GM12892 (cell line): ENCODE measurements at regions not wholly inside any gene's neighbourhood (a gene's known extent, or its start where the extent isn't known, plus 50 kb on each side); places are given as distances from the start of the nearest gene placed in this dataset.

Source experiments
- DNase-seq: peaks from one replicate; pipeline ENCODE4 v3.0.0; 2011; ENCODE audit not compliant: insufficient read length
- FAIRE-seq: peaks from 2 replicates; lab custom pipeline; 2011; peaks lifted over from hg19 to GRCh38; lab: Jason Lieb, UNC
- POLR2A ChIP-seq: IDR thresholded peaks from 2 replicates; pipeline ENCODE4 v1.6.1; 2011; ENCODE audit warnings: low read depth, low read length, control low read depth
- POLR2AphosphoS5 ChIP-seq: IDR thresholded peaks from 2 replicates; pipeline ENCODE4 v1.6.1; 2011; ENCODE audit warnings: low read depth, low read length, control low read depth
- TAF1 ChIP-seq: IDR thresholded peaks from 2 replicates; pipeline ENCODE4 v1.6.1; 2011; ENCODE audit warnings: low read depth, mild to moderate bottlenecking, control low read depth, low read length, borderline replicate concordance

DNA sequence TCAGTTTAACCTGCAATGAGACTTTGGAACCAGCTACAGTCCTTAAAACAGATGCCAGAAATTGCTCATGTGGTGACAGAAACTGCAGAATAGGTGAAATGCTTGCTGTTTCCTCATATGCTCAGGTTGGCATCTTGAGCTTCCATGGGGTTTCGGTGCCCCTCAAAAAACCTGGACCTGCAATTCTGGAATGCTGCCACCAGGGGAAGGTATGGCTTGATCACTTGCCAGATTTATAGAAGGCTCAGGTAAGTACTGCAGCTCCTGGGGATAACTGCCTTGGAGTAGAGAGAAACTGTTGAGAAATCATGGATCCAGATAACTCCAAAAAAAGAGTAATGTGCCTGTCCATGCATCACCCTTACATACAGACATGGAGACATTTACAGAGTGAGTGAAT is 113.0 kb downstream of the CTTN start:
- TF ChIP-seq POLR2AphosphoS5: no peak
- no peak for TF ChIP-seq POLR2A
- no peak for TF ChIP-seq TAF1
- DNase-seq: no peak
- no peak for FAIRE-seq

DNA sequence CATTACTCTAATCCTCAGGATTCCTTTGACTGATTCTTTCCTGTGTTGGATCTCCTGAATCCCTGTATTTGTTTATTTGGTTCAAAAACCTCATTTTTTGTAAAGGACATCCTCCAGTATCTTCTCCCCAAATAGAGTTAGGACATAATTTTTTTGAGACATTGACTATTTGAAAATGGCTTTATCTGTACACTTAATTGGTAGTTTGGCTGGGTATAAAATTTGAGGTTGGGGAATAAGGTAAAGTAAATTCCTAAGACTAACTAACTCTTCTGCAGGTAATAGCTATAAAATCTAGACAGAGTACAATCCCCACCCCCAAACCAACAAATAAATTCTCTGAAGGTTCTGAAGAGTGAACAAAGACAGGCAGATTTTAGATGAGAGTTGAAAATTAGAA is 114.4 kb downstream of the CTTN start:
- no peak for TF ChIP-seq POLR2AphosphoS5
- TF ChIP-seq TAF1: no peak
- no peak for TF ChIP-seq POLR2A
- no peak for DNase-seq
- no peak for FAIRE-seq

DNA sequence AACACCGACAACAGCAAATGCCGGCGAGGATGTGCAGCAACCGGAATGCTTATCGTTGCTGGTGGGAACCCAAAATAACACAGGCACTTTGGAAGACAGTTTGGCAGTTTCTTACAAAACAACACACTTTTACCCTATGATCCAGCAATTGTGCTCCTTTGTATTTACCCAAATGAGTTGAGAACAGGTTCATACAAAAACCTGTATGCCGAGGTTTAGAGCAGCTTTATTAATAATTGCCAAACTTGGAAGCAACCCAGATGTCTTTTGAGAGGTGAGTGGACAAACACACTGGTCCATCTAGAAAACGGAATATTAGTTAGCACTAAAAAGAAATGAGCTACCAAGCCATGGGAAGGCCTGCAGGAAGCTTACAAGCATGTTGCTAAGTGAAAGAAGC is 118.9 kb downstream of the CTTN start:
- DNase-seq (no peak), FAIRE-seq (no peak)
- TF ChIP-seq TAF1 (no peak), POLR2A (no peak), POLR2AphosphoS5 (no peak)

DNA sequence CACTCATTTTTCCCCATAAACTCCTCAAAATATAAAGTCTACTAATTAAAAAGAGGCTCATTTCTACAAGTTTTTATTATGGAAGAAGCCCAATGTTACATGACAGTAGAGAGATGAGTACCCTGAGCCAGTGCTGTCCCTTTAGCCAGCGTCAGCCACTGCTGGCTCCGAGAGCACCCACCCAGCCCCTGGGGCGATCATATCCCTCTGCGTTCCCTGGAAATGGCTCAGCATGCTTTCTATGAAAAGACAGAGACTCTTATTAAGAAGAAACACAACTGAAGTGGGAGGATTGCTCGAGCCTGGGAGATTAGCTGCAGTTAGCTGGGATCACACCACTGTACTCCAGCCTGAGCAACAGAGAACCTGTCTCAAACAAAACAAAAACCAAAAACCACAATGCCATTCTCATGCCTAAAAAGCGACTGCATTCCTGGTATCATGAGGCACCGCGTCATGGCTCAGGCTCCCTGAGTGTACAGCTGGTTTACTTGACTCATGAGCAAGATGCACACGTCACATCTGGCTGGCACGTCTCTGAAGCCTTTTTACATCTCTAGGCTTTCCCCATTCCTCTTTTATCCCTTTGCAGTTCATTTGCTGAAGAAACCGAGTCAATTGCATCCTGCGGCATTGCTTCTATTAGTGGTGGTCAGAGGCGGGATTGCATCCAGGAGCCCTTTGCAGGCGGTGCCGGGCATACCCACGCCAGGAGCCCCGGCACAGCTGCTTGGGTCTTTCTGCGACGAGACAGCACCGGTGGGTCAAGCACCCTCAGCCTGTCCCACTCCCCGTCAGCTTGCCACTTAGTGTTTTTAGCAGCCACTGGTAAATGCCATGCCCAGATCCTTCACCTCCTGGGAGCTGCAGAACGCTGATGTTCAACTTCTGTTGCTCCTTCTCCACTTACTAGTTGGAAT is 119.9 kb downstream of the CTTN start:
- DNase-seq: no peak

DNA sequence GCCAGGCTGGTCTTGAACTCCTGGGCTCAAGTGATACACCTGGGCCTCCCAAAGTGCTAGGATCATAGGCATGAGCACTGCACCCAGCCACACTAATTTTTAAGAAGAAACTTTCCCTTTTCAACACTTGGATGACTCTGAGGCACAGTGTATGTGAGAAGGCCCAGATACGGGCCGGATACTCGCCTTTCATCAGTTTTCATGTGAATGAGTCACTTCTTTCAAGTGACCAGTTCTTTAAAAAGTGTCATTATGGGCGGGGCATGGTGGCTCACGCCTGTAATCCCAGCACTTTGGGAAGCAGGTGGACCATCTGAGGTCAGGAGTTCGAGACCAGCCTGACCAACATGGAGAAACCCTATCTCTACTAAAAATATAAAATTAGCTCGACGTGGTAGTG is 120.8 kb downstream of the CTTN start:
- DNase-seq (no peak), FAIRE-seq (no peak)
- no peak for TF ChIP-seq POLR2AphosphoS5
- no peak for TF ChIP-seq TAF1
- TF ChIP-seq POLR2A: no peak

More for the DNA sequence above, 119.9 kb downstream of the CTTN start:
- no peak for FAIRE-seq
- TF ChIP-seq POLR2A (no peak), POLR2AphosphoS5 (no peak), TAF1 (no peak)

DNA sequence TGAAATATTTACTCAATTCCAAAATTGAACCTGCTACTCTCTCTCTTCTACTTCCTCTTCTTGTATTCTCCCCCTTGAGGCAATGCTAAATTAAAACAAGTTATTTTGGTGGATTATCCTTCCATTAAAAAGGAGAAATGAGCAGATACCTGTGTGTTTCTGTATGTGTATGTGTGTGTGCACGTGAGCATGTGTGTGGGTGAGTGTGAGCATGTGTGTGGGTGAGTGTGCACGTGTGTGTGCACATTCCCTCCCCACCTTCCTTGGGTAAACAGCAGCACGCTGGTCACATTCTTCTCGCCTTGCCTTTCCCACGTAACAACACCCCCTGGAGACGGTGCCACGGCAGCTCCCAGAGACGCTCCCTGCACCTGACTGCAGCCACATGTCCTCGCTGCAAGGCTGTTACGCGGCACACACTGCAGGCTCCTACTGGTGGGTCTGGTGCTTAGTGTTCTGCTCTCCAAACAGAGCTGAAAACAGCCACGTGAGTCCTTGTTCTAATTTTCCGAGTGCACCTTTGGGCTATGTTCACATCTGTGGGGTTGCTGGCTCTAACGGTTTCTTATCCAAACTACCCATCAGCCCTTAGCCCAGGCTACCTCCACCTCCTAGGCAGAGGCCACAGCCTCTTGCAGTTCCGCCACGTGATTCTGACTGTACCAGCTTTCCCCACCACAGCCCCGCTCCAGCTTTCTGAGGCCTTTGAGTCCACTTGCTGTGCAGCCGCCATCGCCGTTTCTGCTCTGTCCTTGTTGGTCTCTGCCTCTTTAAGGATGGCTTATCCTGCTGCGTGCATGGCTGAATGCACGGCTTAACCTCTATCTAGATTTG is 123.4 kb downstream of the CTTN start:
- peak; percentile 85 for FAIRE-seq
- TF ChIP-seq TAF1 (no peak), POLR2A (no peak), POLR2AphosphoS5 (no peak)
- DNase-seq: no peak

DNA sequence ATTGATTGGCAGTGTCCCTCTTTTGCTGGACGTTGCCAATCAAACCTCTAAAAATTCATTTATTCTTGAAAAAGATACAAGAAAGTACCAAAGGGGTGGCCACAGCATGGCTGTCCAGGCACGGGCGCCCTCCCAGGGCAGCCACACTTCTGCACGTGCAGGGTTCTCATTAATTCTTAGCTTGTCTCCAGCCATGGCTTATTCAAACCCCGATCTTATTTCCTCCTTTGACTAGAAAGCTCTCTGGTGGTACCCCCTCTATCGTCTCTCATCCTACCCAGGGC is 123.9 kb downstream of the CTTN start:
- TF ChIP-seq TAF1 (no peak), POLR2A (no peak)
- FAIRE-seq: no peak
- DNase-seq: no peak

DNA sequence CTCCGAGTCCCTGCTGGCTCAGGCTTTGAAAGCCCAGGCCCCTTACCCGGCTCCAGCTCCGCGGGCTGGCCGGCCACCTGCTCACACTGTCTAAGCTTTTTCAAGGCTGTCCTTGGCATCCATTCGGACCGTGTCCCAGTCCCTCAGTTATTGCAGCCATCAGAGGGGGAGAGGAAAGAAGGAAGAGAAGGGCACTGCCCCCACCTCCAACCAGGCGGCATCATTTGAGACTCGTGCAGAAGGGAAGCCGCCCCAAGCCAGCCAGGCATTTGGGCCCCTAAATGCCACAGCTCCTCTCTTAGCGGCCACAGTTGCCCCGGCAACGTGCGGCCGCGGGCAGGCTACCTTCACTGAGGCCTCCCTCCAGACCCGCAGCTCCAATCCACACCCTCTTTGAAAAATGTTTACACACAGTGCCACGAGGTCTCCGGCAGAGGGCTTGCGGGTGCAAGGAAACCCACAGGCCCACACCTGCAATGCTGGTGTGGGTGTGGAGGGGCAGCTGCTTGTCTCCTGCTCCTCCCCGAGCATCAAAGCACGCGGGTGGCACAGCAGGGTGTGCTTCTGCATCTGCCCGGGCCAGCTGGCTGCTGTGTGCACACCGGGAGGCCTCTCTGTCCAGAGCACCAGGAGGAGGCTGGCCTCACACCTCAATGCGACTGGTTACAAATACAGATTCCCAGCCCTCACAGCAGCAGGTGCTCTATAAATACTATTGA is 124.4 kb downstream of the CTTN start:
- DNase-seq (no peak), FAIRE-seq (no peak)
- TF ChIP-seq TAF1: no peak
- no peak for TF ChIP-seq POLR2A
- no peak for TF ChIP-seq POLR2AphosphoS5

DNA sequence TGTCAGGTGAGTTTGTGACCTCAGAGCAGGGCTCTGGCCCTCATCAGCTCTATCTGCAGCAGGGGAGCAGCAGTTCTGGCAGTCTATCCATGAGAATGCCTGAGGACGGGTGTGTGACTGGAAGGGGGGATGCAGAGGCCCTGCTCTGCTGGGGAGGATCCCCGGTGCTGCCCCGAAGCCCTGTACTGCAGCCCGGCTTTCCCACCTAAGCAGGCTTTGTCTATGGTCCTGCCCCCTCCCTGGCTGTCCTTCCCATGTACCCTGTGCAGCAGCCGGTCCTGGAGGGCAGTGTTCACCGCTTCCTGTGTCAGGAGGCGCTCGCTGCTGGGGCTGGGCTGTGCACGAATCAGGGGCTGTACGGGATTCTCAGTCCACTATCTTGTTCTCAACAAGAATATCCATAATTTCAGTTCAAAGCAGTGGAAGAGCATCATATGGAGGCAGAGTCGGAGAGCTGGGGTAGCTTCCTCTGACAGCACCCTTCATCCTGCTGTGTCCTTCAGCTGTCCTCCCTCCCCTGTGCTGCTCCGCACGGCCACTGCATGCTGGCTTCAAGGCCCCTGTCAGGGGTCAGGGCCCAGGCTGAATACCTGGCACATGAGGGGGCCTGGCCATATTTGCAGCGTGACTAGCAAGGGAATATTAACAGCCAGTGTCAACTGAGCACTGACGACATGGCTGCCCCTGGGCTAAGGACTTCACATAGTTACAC is 125.2 kb downstream of the CTTN start:
- FAIRE-seq (no peak), DNase-seq (no peak)
- TF ChIP-seq POLR2AphosphoS5 (no peak), POLR2A (no peak), TAF1 (no peak)

DNA sequence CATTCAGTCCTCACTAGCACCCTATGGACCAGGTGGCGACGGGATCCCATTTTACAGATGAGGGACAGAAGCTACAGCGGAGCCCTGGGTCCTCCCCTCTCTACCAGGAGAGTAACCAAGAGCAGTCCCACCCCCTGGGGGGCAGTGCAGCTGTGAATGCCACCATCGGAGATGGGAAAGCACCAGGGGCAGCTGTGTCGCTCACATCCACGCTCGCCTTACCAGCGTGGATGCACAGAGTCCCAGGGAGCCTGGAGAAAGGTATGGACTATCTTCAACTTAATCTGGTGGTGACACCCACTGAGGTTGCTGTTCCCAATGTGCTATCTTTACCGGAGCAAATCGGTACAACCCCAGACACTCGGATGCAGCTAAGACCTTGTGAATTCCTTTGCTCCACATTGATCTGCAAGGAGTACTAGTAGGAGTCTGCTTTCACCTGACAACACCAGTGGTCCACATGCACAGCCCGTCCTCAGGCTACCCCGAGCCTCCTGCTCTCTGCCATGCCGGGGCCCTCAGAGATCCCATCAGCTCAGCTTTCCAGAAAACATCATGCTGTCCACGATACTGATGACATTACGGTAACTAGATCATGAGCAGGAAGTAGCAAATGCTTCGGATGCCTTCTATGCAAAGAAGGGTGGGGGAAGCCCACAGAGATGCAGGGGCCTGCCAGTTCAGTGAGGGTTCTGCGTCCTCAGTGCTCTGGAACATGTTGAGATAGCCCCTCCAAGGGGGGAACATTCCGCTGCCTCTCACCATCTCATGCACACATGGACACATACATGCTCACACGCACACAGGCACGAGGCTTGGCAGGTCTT is 126.0 kb downstream of the CTTN start:
- TF ChIP-seq POLR2AphosphoS5 (no peak), POLR2A (no peak), TAF1 (no peak)
- FAIRE-seq: peak; percentile 21
- DNase-seq: no peak
